Mesothelial cell of epicardium (in vitro differentiated cells): ENCODE measurements at regions not wholly inside any gene's neighbourhood (a gene's known extent, or its start where the extent isn't known, plus 50 kb on each side); places are given as distances from the start of the nearest gene placed in this dataset.

Source experiments
- DNase-seq, 2 experiments: peaks; one replicate each; pipeline ENCODE4 v3.0.0; 2021; ENCODE audit warnings: low spot score in 2 of 2; ENCODE audit not compliant: unreplicated experiment in 2 of 2
- H3K27ac Mint-ChIP-seq: 2 replicates; pipeline ENCODE4 v1.8.0; 2021; ENCODE audit warnings: mixed read lengths
- H3K27me3 Mint-ChIP-seq: 2 replicates; pipeline ENCODE4 v1.8.0; 2021; ENCODE audit warnings: low read depth, mixed read lengths
- H3K36me3 Mint-ChIP-seq: 2 replicates; pipeline ENCODE4 v1.8.0; 2021; ENCODE audit warnings: mixed read lengths
- H3K4me1 Mint-ChIP-seq: 2 replicates; pipeline ENCODE4 v1.8.0; 2021; ENCODE audit warnings: mixed read lengths
- H3K4me3 Mint-ChIP-seq: 2 replicates; pipeline ENCODE4 v1.8.0; 2021; ENCODE audit warnings: mild to moderate bottlenecking, moderate library complexity, mixed read lengths
- H3K9me3 Mint-ChIP-seq: 2 replicates; pipeline ENCODE4 v1.8.0; 2021; ENCODE audit warnings: mixed read lengths
- TF ChIP-seq, protein P1 (sequence below): fragments of 200-600 bp; sonication (generic); IDR thresholded peaks from one replicate; pipeline ENCODE4 v1.5.0; 2021; ENCODE audit warnings: antibody characterized with exemption; ENCODE audit not compliant: unreplicated experiment

- no peak for DNase-seq
- Mint-ChIP-seq H3K4me1 (no peaks in the 10 kb centered on the region), H3K27me3 (peaks cover 22% of the 10 kb centered on the region), H3K4me3 (no peak overlapping the region), H3K36me3 (no peaks in the 10 kb centered on the region), H3K9me3 (no peaks in the 10 kb centered on the region), H3K27ac (no peak overlapping the region)
- TF ChIP-seq, protein P1, sequence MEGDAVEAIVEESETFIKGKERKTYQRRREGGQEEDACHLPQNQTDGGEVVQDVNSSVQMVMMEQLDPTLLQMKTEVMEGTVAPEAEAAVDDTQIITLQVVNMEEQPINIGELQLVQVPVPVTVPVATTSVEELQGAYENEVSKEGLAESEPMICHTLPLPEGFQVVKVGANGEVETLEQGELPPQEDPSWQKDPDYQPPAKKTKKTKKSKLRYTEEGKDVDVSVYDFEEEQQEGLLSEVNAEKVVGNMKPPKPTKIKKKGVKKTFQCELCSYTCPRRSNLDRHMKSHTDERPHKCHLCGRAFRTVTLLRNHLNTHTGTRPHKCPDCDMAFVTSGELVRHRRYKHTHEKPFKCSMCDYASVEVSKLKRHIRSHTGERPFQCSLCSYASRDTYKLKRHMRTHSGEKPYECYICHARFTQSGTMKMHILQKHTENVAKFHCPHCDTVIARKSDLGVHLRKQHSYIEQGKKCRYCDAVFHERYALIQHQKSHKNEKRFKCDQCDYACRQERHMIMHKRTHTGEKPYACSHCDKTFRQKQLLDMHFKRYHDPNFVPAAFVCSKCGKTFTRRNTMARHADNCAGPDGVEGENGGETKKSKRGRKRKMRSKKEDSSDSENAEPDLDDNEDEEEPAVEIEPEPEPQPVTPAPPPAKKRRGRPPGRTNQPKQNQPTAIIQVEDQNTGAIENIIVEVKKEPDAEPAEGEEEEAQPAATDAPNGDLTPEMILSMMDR = no peak
Measured at GRCh38 chr5:155591273-155591672, 577.7 kb downstream of the KIF4B start.

DNA sequence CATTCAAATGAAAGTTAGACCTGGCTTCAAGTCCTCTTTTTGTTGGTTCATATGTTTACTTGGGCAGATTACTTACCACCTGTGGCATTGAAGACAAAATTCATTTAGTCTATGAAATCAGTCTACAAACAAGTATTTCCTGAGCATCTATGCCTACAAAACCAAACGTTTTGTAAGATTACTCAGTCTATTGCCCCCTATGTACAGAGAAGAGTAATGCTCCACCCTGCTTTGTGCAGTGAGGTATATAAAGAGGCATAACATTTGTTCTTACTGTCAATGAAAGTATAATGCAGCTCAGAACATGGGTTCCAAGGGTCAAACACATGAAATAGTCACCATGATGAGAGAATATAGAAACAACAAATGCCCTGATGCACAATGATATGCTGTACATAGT, 580.7 kb downstream of the KIF4B start:
- no peak overlapping the region for H3K27ac Mint-ChIP-seq
- no peaks in the 10 kb centered on the region for H3K9me3 Mint-ChIP-seq

DNA sequence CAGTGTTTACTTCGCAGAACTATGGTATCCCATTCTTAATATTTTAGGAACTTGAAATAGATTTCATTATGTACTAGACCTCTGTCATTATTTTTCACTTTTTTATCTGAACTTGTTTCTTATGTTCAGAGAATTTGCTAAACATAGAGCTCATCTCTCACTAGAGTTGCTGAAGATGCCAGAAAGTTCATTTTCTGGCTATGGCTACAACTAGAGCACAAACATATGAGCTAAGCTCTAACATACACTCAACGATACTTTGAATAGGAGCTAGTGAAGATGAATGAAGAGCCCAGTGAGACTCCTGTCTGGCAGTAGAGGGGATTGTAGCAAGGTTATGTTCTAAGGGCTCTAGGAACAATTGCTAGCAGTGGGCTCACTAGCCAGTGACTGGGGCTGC, 582.2 kb downstream of the KIF4B start:
- no peaks in the 10 kb centered on the region for H3K9me3 Mint-ChIP-seq
- TF ChIP-seq, protein P1 = no peak
- no peak overlapping the region for H3K27ac Mint-ChIP-seq
- peaks cover 27% of the 10 kb centered on the region for H3K27me3 Mint-ChIP-seq
- H3K36me3 Mint-ChIP-seq = no peaks in the 10 kb centered on the region
- no peak overlapping the region for H3K4me3 Mint-ChIP-seq
- no peak for DNase-seq
- H3K4me1 Mint-ChIP-seq = no peaks in the 10 kb centered on the region

More for the DNA sequence above, 580.7 kb downstream of the KIF4B start:
- Mint-ChIP-seq H3K4me3 (no peak overlapping the region), H3K36me3 (no peaks in the 10 kb centered on the region), H3K27me3 (peaks cover 25% of the 10 kb centered on the region), H3K4me1 (no peaks in the 10 kb centered on the region)
- DNase-seq = no peak
- TF ChIP-seq, protein P1 = peak; percentile 32

DNA sequence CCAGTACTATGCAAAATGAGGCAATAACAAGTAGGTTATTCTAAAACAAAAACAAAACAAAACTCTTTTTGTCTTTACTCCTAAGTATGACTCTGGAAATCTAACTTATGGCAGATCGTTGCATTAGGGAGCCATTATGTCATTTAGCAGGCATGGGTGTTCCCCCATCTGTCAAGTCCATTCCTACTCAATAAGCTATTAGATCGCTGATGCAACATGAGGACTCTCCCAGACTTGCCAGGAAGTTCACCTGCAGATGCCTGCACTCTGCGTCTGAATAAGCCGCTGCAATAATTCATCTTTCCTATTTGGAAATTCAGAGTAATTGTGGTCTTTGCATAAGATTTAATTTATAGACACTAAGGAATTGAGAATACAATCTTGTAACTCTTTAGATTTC, 585.0 kb downstream of the KIF4B start:
- H3K9me3 Mint-ChIP-seq = no peaks in the 10 kb centered on the region
- H3K36me3 Mint-ChIP-seq = no peaks in the 10 kb centered on the region
- TF ChIP-seq, protein P1 = no peak
- H3K27me3 Mint-ChIP-seq = peaks cover 37% of the 10 kb centered on the region
- no peaks in the 10 kb centered on the region for H3K4me1 Mint-ChIP-seq
- DNase-seq = no peak
- H3K27ac Mint-ChIP-seq = no peak overlapping the region
- H3K4me3 Mint-ChIP-seq = no peak overlapping the region

- Mint-ChIP-seq H3K4me1 (no peaks in the 10 kb centered on the region), H3K4me3 (no peak overlapping the region), H3K27me3 (peaks cover 23% of the 10 kb centered on the region), H3K36me3 (no peaks in the 10 kb centered on the region), H3K9me3 (no peaks in the 10 kb centered on the region), H3K27ac (no peak overlapping the region)
- TF ChIP-seq, protein P1 = no peak
- DNase-seq = no peak
Measured at GRCh38 chr5:155605920-155606319, 592.4 kb downstream of the KIF4B start.

- no peaks in the 10 kb centered on the region for H3K4me1 Mint-ChIP-seq
- no peak overlapping the region for H3K4me3 Mint-ChIP-seq
- H3K36me3 Mint-ChIP-seq = no peaks in the 10 kb centered on the region
- H3K9me3 Mint-ChIP-seq = no peaks in the 10 kb centered on the region
- no peak overlapping the region for H3K27ac Mint-ChIP-seq
- peak in 1 of 2 experiments; percentile 45 for DNase-seq
- H3K27me3 Mint-ChIP-seq = peaks cover 44% of the 10 kb centered on the region
- TF ChIP-seq, protein P1 = peak; percentile 61
Measured at GRCh38 chr5:155616779-155617392, 603.3 kb downstream of the KIF4B start.
